ENCODE measurements at regions not wholly inside any gene's neighbourhood (a gene's known extent, or its start where the extent isn't known, plus 50 kb on each side); places are given as distances from the start of the nearest gene placed in this dataset.
A peak's percentile ranks its signal among the peaks of the same experiment; 100 is the strongest.
"Not testable (repeated sequence)": the region's sequence is repeated elsewhere in the genome, so short reads cannot be mapped to it uniquely, and the experiment has no call there.

GRCh38 chr21:22311741-22312462 lies 1313.7 kb downstream of the NCAM2 start:
- no peak for DNase-seq

- DNase-seq: no peak
Measured at GRCh38 chr21:22314963-22315362, 1316.8 kb downstream of the NCAM2 start.

GRCh38 chr21:22319435-22319834 lies 1321.2 kb downstream of the NCAM2 start:
- DNase-seq: no peak

- DNase-seq: no peak
Measured at GRCh38 chr21:22342889-22343288, 1344.7 kb downstream of the NCAM2 start.

GRCh38 chr21:22343303-22343702 lies 1345.1 kb downstream of the NCAM2 start:
- DNase-seq: no peak

GRCh38 chr21:22343721-22344120 lies 1345.5 kb downstream of the NCAM2 start:
- DNase-seq: no peak

GRCh38 chr21:22345624-22346023 lies 1347.4 kb downstream of the NCAM2 start:
- DNase-seq: no peak

- DNase-seq: no peak
Measured at GRCh38 chr21:22346576-22346975, 1348.4 kb downstream of the NCAM2 start.

GRCh38 chr21:22351076-22351475 lies 1352.9 kb downstream of the NCAM2 start:
- DNase-seq: no peak

GRCh38 chr21:22352088-22352487 lies 1353.9 kb downstream of the NCAM2 start:
- DNase-seq: no peak

GRCh38 chr21:22355949-22356348 lies 1357.7 kb downstream of the NCAM2 start:
- DNase-seq: no peak

- DNase-seq: no peak
Measured at GRCh38 chr21:22356663-22357062, 1358.5 kb downstream of the NCAM2 start.

GRCh38 chr21:22359599-22359998 lies 1361.4 kb downstream of the NCAM2 start:
- DNase-seq: not testable (repeated sequence)

- no peak for DNase-seq
Measured at GRCh38 chr21:22363504-22363903, 1365.3 kb downstream of the NCAM2 start.

- no peak for DNase-seq
Measured at GRCh38 chr21:22364163-22364562, 1366.0 kb downstream of the NCAM2 start.

GRCh38 chr21:22374218-22374969 lies 1376.2 kb downstream of the NCAM2 start:
- DNase-seq: peak; percentile 2

- not testable (repeated sequence) for DNase-seq
Measured at GRCh38 chr21:22377795-22378194, 1379.6 kb downstream of the NCAM2 start.

- DNase-seq: no peak
Measured at GRCh38 chr21:22393324-22393723, 1395.1 kb downstream of the NCAM2 start.

GRCh38 chr21:22395965-22396364 lies 1397.8 kb downstream of the NCAM2 start:
- DNase-seq: no peak

- no peak for DNase-seq
Measured at GRCh38 chr21:22399681-22400514, 1401.7 kb downstream of the NCAM2 start.

- no peak for DNase-seq
Measured at GRCh38 chr21:22409571-22409970, 1411.4 kb downstream of the NCAM2 start.

- no peak for DNase-seq
Measured at GRCh38 chr21:22416555-22416954, 1418.3 kb downstream of the NCAM2 start.

GRCh38 chr21:22421416-22422180 lies 1423.4 kb downstream of the NCAM2 start:
- DNase-seq: no peak
